Stomach (tissue), 8 donors: ENCODE measurements at regions not wholly inside any gene's neighbourhood (a gene's known extent, or its start where the extent isn't known, plus 50 kb on each side); places are given as distances from the start of the nearest gene placed in this dataset.

Experiments
- DNase-seq, 2 donors: peaks; one replicate each; pipeline versions ENCODE4 v3.0.0 to v3.0.0-alpha.2; 2013 to 2019
- H3K27ac ChIP-seq, 5 donors: fragments of 200-600 bp in 4 of 5; sonication (generic) in 4 of 5; one replicate each; pipeline ENCODE4 v1.5.1; 2013 to 2019; ENCODE audit warnings: mild to moderate bottlenecking in 1 of 5, moderate library complexity in 1 of 5
- H3K27me3 ChIP-seq, 3 donors: fragments of 200-600 bp; sonication (generic); one replicate each; pipeline ENCODE4 v1.5.1; 2017 to 2019; ENCODE audit warnings: mixed run types in 1 of 3
- H3K36me3 ChIP-seq, 4 donors: fragments of 200-600 bp; sonication (generic); 1 replicate in 3 of 4; 2 replicates in 1 of 4; pipeline ENCODE4 v1.5.1; 2016 to 2019
- H3K4me1 ChIP-seq, 4 donors: fragments of 200-600 bp; sonication (generic); one replicate each; pipeline ENCODE4 v1.5.1; 2016 to 2019
- H3K4me3 ChIP-seq, 4 donors: fragments of 200-600 bp; sonication (generic) in 3 of 4; one replicate each; pipeline ENCODE4 v1.5.1; 2016 to 2019; ENCODE audit warnings: mild to moderate bottlenecking in 1 of 4
- H3K9me3 ChIP-seq, 4 donors: fragments of 200-600 bp; sonication (generic); one replicate each; pipeline ENCODE4 v1.5.1; 2016 to 2019
- EP300 ChIP-seq: sonication (generic); formaldehyde crosslinking; IDR thresholded peaks from one replicate; pipeline ENCODE4 v1.6.1; 2017; ENCODE audit warnings: antibody characterized with exemption
- POLR2A ChIP-seq, 4 donors: fragments of 450-650 bp; IDR thresholded peaks; one replicate each; pipeline ENCODE4 v1.6.1; 2016; ENCODE audit warnings: antibody characterized with exemption in 4 of 4, control low read depth in 2 of 4, mild to moderate bottlenecking in 1 of 4, moderate library complexity in 1 of 4
- POLR2AphosphoS5 ChIP-seq, 3 donors: sonication (generic); formaldehyde crosslinking; IDR thresholded peaks; one replicate each; pipeline ENCODE4 v1.6.1; 2016; ENCODE audit warnings: antibody characterized with exemption in 3 of 3
- WGBS, 5 donors: extraction: QIAGEN DNeasy Blood & Tissue Kit in 3 of 5; methylation state at CpG; one replicate each; pipeline versions ENCODE4 v1.1.5 to v1.1.7; 2013 to 2018; 5-methylcytosine and 5-hydroxymethylcytosine counted together
- intact Hi-C: fragments of 100-400 bp; cut with DNase I; formaldehyde crosslinking; loops from one replicate; pipeline ENCODE4 v1.15.1; 2023; ENCODE audit warnings: low total_unique reads
- TF ChIP-seq, protein P1 (sequence below), 7 experiments: fragments of 450-650 bp in 4 of 7; fragments of 200-600 bp in 3 of 7; sonication (generic) in 3 of 7; IDR thresholded peaks; one replicate each; pipeline ENCODE4 v1.5.1; 2016 to 2019; ENCODE audit warnings: antibody characterized with exemption in 7 of 7, control low read depth in 2 of 7, mild to moderate bottlenecking in 1 of 7
- donor health status: healthy with polysubstance abuse.
- donor health status: Bipolar disorder and iron deficiency.
- donor health status: healthy.

DNA sequence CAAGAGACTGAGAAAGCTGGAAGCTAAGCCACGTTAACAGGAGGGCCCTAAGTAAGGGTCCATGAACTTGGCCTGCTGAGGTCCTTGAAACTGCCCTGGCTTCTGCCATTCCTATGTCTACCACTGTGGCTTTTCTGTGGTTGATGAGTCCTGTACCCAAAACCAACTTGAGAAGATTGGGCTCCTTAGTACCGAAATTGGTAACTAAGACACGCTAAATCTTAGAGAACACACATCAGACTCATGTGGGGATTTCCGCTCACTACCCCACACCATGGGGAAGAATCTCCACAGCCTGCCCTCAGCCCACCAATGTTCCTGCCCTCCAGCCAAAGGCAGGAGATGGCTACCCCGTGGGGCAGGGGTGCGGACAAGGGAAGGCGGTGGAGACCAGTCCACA, 232.9 kb downstream of the SPTSSA start:
- Histone ChIP-seq H3K27ac (peak overlapping the region in 1 of 5 donors; percentile 59), H3K4me1 (peaks cover 0 to 40% (median 16%) of the 10 kb centered on the region in 4 donors), H3K9me3 (no peaks in the 10 kb centered on the region), H3K4me3 (no peak overlapping the region), H3K36me3 (no peaks in the 10 kb centered on the region), H3K27me3 (no peaks in the 10 kb centered on the region)
- no peak for DNase-seq
- 86 to 93% (median 91%) methylated on average over 7 of the region's 7 CpGs for WGBS, 5 donors
- TF ChIP-seq POLR2AphosphoS5 (IDR thresholded peaks at IDR 0.05): no peak
- TF ChIP-seq POLR2A (IDR thresholded peaks at IDR 0.05): no peak
- TF ChIP-seq EP300: no peak
- TF ChIP-seq, protein P1, sequence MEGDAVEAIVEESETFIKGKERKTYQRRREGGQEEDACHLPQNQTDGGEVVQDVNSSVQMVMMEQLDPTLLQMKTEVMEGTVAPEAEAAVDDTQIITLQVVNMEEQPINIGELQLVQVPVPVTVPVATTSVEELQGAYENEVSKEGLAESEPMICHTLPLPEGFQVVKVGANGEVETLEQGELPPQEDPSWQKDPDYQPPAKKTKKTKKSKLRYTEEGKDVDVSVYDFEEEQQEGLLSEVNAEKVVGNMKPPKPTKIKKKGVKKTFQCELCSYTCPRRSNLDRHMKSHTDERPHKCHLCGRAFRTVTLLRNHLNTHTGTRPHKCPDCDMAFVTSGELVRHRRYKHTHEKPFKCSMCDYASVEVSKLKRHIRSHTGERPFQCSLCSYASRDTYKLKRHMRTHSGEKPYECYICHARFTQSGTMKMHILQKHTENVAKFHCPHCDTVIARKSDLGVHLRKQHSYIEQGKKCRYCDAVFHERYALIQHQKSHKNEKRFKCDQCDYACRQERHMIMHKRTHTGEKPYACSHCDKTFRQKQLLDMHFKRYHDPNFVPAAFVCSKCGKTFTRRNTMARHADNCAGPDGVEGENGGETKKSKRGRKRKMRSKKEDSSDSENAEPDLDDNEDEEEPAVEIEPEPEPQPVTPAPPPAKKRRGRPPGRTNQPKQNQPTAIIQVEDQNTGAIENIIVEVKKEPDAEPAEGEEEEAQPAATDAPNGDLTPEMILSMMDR (IDR thresholded peaks at IDR 0.05): no peak
- intact Hi-C loops: loop anchor here (5.0 kb wide), 1 partner anchor 387 kb away; no protein-coding TSS in a partner anchor

DNA sequence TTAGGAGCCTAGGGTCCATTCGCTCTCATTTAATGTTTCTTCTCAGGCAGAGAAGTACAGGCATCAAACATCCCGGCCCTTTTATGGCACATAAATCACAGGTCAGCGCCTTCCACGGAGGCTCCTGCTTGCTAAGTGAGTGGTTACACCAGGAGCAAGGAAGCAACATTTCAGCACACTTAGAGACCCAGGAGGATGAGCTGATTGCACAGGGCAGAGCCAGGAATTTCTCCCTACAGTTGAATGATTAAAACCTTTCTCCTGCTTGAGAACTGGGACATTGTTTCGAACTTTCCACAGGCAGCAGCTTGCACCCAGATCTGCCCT, 233.4 kb downstream of the SPTSSA start:
- Histone ChIP-seq H3K4me3 (no peak overlapping the region), H3K27ac (peak overlapping the region in 1 of 5 donors; percentile 59), H3K9me3 (no peaks in the 10 kb centered on the region), H3K4me1 (peaks cover 1 to 44% (median 16%) of the 10 kb centered on the region in 4 donors), H3K36me3 (no peaks in the 10 kb centered on the region), H3K27me3 (no peaks in the 10 kb centered on the region)
- intact Hi-C loops: loop anchor here (5.0 kb wide), 1 partner anchor 386 kb away; no protein-coding TSS in a partner anchor
- 85 to 91% (median 89%) methylated on average over 5 of the region's 5 CpGs for WGBS, 5 donors
- TF ChIP-seq POLR2AphosphoS5 (IDR thresholded peaks at IDR 0.05): no peak
- no peak for TF ChIP-seq EP300
- TF ChIP-seq POLR2A (IDR thresholded peaks at IDR 0.05): no peak
- TF ChIP-seq, protein P1 (IDR thresholded peaks at IDR 0.05): no peak
- no peak for DNase-seq

DNA sequence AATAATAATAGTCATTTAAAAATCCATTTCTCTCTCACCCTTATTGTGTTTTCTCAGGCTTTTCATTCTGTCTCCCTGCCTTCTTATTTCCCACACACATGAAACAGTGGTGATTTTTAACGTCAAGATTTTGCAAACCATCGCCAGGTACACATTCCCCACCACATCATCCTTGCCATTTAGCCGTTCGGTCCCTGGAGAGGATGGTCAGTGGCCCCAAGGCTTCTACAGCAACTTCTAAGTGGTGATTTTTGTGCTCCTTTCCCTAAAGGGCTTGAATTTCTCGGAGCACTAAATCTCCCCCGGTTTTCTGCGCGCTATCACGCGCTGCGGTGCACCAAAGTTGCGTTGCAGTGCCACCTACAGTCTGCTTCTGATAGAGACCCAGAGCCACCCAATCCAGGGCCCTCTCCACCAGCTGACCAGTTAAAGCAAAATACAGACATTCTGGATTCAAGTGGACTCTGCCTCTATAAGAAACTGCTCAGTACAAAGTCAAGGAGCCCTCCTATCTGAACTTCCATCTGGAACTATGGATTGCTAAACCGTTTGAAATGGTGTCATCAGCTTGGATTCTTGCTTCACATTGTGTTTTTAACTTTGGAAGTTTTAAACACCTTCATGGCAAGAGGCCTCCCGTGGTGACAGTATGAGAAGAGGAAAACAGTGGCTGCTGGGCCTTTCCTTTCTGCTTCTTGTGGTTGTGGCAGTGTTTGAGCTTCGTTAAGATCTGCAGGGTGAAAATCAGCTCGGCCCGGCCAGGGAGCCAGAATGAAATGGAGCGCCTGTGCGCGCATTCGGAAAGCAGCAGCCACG, 234.0 kb downstream of the SPTSSA start:
- intact Hi-C loops: loop anchor here (5.0 kb wide), 1 partner anchor 386 kb away; no protein-coding TSS in a partner anchor
- peak overlapping the region in 1 of 5 donors; percentile 59 for H3K27ac ChIP-seq
- WGBS, 5 donors: 32 to 39% (median 35%) methylated on average over 21 to 22 of the region's 22 CpGs

GRCh38 chr14:34224221-34224620, 237.8 kb downstream of the SPTSSA start:
- intact Hi-C loops: no loop called here
- Histone ChIP-seq H3K4me1 (peaks cover 14 to 50% (median 25%) of the 10 kb centered on the region in 4 donors), H3K27ac (no peak overlapping the region), H3K4me3 (no peak overlapping the region), H3K27me3 (no peaks in the 10 kb centered on the region), H3K36me3 (no peaks in the 10 kb centered on the region), H3K9me3 (no peaks in the 10 kb centered on the region)
- no peak for TF ChIP-seq POLR2A (IDR thresholded peaks at IDR 0.05)
- no peak for TF ChIP-seq POLR2AphosphoS5 (IDR thresholded peaks at IDR 0.05)
- TF ChIP-seq, protein P1 (IDR thresholded peaks at IDR 0.05): no peak
- no peak for TF ChIP-seq EP300
- no peak for DNase-seq

More for the DNA sequence above, 234.0 kb downstream of the SPTSSA start:
- Histone ChIP-seq H3K9me3 (no peaks in the 10 kb centered on the region), H3K27me3 (no peaks in the 10 kb centered on the region), H3K4me3 (peak overlapping the region in 2 of 4 donors; percentile 12 to 18), H3K36me3 (no peaks in the 10 kb centered on the region), H3K4me1 (peaks cover 7 to 43% (median 19%) of the 10 kb centered on the region in 4 donors)
- no peak for TF ChIP-seq EP300
- TF ChIP-seq POLR2AphosphoS5 (IDR thresholded peaks at IDR 0.05): peak in 1 of 3 donors; percentile 31
- TF ChIP-seq POLR2A (IDR thresholded peaks at IDR 0.05): no peak
- TF ChIP-seq, protein P1 (IDR thresholded peaks at IDR 0.05): peak in 5 of 7 experiments; percentile 68 to 81 (median 73)
- peak; percentile 72 to 90 for DNase-seq
